Immature natural killer cell (primary cell): ENCODE measurements at regions not wholly inside any gene's neighbourhood (a gene's known extent, or its start where the extent isn't known, plus 50 kb on each side); places are given as distances from the start of the nearest gene placed in this dataset.
"Not testable (repeated sequence)": the region's sequence is repeated elsewhere in the genome, so short reads cannot be mapped to it uniquely, and the experiment has no call there.

Experiments
- DNase-seq, 3 donors: peaks; one replicate each; pipeline ENCODE4 v3.0.0; 2022; ENCODE audit warnings: mixed read lengths in 1 of 3
- H3K27ac Mint-ChIP-seq, 6 donors: one replicate each; pipeline ENCODE4 v1.8.0; 2020; ENCODE audit warnings: mixed read lengths in 6 of 6, mild to moderate bottlenecking in 5 of 6, inconsistent platforms in 4 of 6, moderate library complexity in 3 of 6
- H3K27me3 Mint-ChIP-seq, 3 donors: one replicate each; pipeline ENCODE4 v1.8.0; 2020 to 2021; ENCODE audit warnings: low read depth in 3 of 3, mild to moderate bottlenecking in 3 of 3, mixed read lengths in 3 of 3, moderate library complexity in 3 of 3, inconsistent platforms in 1 of 3
- H3K36me3 Mint-ChIP-seq, 3 donors: one replicate each; pipeline ENCODE4 v1.8.0; 2020; ENCODE audit warnings: mixed read lengths in 3 of 3, inconsistent platforms in 2 of 3, mild to moderate bottlenecking in 2 of 3
- H3K4me1 Mint-ChIP-seq, 2 donors: one replicate each; pipeline ENCODE4 v1.8.0; 2020; ENCODE audit warnings: inconsistent platforms in 2 of 2, mild to moderate bottlenecking in 2 of 2, mixed read lengths in 2 of 2, moderate library complexity in 1 of 2
- H3K4me3 Mint-ChIP-seq, 5 donors: one replicate each; pipeline ENCODE4 v1.8.0; 2020; ENCODE audit warnings: mild to moderate bottlenecking in 5 of 5, mixed read lengths in 5 of 5, inconsistent platforms in 3 of 5, moderate library complexity in 3 of 5
- H3K9me3 Mint-ChIP-seq, 6 donors: one replicate each; pipeline ENCODE4 v1.8.0; 2020; ENCODE audit warnings: mild to moderate bottlenecking in 6 of 6, mixed read lengths in 6 of 6, inconsistent platforms in 4 of 6, moderate library complexity in 3 of 6

- not testable (repeated sequence) for DNase-seq, H3K4me3 Mint-ChIP-seq, H3K27me3 Mint-ChIP-seq, H3K9me3 Mint-ChIP-seq, H3K4me1 Mint-ChIP-seq, H3K36me3 Mint-ChIP-seq
- peak overlapping the region in 1 of 6 donors; percentile 43 for H3K27ac Mint-ChIP-seq
Observed at GRCh38 chr17:15802917-15803316, 70.8 kb downstream of the TBC1D26 start.

- not testable (repeated sequence) for H3K27me3 Mint-ChIP-seq, H3K36me3 Mint-ChIP-seq, H3K4me3 Mint-ChIP-seq, H3K27ac Mint-ChIP-seq, H3K4me1 Mint-ChIP-seq, DNase-seq, H3K9me3 Mint-ChIP-seq
Observed at GRCh38 chr17:15806825-15807224, 74.7 kb downstream of the TBC1D26 start.

- not testable (repeated sequence) for H3K27ac Mint-ChIP-seq, H3K4me3 Mint-ChIP-seq, H3K9me3 Mint-ChIP-seq, DNase-seq, H3K4me1 Mint-ChIP-seq, H3K27me3 Mint-ChIP-seq, H3K36me3 Mint-ChIP-seq
Observed at GRCh38 chr17:15813388-15813787, 81.3 kb downstream of the TBC1D26 start.

DNA sequence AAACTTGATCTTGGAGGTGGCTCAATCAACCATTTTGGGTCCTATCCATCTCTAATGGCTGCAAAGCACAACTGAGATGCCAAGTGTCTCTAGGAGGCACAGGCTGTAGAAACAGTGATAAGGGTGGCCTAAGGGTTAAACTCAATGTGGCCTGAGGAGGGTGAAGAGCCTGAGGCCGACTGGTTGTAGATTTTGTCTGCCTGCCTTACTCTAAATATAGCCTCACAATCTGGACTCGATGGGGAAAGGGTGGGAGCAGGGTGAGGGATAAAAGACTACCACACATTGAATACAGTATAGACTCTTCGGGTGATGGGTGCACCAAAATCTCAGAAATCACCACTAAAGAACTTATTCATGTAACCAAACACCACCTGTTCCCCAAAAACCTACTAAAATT, 81.9 kb downstream of the TBC1D26 start:
- H3K27ac Mint-ChIP-seq, H3K36me3 Mint-ChIP-seq, H3K4me3 Mint-ChIP-seq, H3K27me3 Mint-ChIP-seq, DNase-seq, H3K4me1 Mint-ChIP-seq, H3K9me3 Mint-ChIP-seq: not testable (repeated sequence)

GRCh38 chr17:15817861-15818260, 85.8 kb downstream of the TBC1D26 start:
- H3K27me3 Mint-ChIP-seq, DNase-seq, H3K9me3 Mint-ChIP-seq, H3K4me3 Mint-ChIP-seq, H3K36me3 Mint-ChIP-seq, H3K4me1 Mint-ChIP-seq, H3K27ac Mint-ChIP-seq: not testable (repeated sequence)

DNA sequence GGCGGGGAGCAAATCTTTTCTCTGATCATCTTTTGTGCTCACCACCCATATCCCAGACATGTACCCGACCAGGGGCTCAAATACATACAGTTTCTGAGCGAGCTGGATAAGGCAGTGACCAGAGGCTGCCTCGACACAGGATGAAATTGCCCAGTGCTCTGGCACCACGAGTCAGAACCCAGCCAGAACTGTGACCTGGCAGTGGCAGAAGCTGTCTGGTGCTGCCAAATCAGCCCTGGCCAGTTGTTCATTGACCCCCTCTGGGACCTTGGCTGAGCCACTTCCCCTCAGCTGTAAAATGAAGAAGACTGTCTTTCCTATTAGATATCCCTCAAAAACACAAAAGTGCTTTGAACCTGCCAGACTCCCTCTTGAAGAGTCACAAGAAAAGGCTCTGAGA, 90.2 kb downstream of the TBC1D26 start:
- not testable (repeated sequence) for H3K9me3 Mint-ChIP-seq, H3K36me3 Mint-ChIP-seq, H3K27ac Mint-ChIP-seq, H3K27me3 Mint-ChIP-seq, H3K4me3 Mint-ChIP-seq, DNase-seq, H3K4me1 Mint-ChIP-seq

- not testable (repeated sequence) for H3K4me3 Mint-ChIP-seq, H3K9me3 Mint-ChIP-seq, H3K27ac Mint-ChIP-seq, H3K4me1 Mint-ChIP-seq, H3K36me3 Mint-ChIP-seq, H3K27me3 Mint-ChIP-seq
- DNase-seq = peak; percentile 43 to 57 (median 50)
Observed at GRCh38 chr17:15828727-15829314, 96.7 kb downstream of the TBC1D26 start.

DNA sequence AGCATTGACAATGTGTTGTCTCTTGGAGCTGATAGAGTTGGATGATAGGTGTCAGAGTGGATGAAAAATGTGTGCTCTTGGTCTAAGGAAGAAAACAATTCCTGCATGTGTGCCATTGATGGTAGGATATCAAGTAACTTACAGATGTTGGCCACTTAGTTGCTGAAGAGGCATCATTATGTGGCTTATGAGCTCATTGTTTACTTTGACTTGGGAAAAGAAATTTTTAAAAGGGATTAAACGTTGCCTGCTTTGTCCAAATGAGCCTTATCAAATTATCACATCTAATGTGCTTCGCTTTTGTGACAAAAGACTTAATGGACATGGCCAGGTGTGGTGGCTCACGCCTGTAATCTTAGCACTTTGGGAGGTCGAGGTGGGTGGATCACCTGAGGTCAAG, 98.1 kb downstream of the TBC1D26 start:
- peak overlapping the region in 1 of 6 donors; percentile 45 for H3K27ac Mint-ChIP-seq
- H3K4me1 Mint-ChIP-seq, H3K27me3 Mint-ChIP-seq: not testable (repeated sequence)

GRCh38 chr17:15831182-15831581, 99.1 kb downstream of the TBC1D26 start:
- H3K27ac Mint-ChIP-seq, H3K4me3 Mint-ChIP-seq, H3K9me3 Mint-ChIP-seq, DNase-seq, H3K36me3 Mint-ChIP-seq, H3K4me1 Mint-ChIP-seq, H3K27me3 Mint-ChIP-seq: not testable (repeated sequence)

More for the DNA sequence above, 98.1 kb downstream of the TBC1D26 start:
- not testable (repeated sequence) for DNase-seq, H3K36me3 Mint-ChIP-seq, H3K4me3 Mint-ChIP-seq, H3K9me3 Mint-ChIP-seq

DNA sequence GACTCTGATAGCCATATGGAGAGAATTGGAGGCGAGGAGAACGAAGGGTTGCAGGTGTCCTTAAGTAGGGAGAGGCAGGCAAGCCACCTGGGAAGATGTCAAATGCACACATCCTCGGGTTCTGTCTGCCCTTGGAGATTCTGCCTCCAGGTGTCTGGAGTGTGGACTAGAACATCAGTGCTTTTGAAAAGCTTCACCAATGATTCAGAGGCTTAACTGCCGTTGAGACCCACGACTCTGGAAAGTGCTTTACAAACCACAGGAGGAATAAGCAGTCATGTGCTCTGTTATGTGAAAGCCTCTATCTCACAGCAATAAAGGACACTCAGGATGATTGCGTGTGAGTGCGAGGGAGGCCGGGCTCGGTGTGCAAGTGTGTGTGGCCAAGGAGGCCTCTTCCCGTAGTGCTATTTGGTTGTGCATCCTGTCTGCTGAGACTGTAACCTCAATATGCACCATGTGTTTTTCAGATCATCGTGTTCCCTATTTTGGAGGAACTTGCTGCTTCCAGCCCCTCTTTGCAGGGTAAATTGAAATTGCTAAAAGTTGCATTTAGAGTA, 100.9 kb downstream of the TBC1D26 start:
- H3K27me3 Mint-ChIP-seq, H3K4me1 Mint-ChIP-seq, DNase-seq, H3K36me3 Mint-ChIP-seq, H3K4me3 Mint-ChIP-seq, H3K9me3 Mint-ChIP-seq: not testable (repeated sequence)
- peak overlapping the region in 1 of 6 donors; percentile 2 for H3K27ac Mint-ChIP-seq

- H3K27ac Mint-ChIP-seq, DNase-seq, H3K4me3 Mint-ChIP-seq, H3K27me3 Mint-ChIP-seq, H3K9me3 Mint-ChIP-seq, H3K36me3 Mint-ChIP-seq, H3K4me1 Mint-ChIP-seq: not testable (repeated sequence)
Observed at GRCh38 chr17:15833890-15834289, 101.8 kb downstream of the TBC1D26 start.

- DNase-seq, H3K9me3 Mint-ChIP-seq, H3K4me3 Mint-ChIP-seq, H3K36me3 Mint-ChIP-seq, H3K27ac Mint-ChIP-seq, H3K4me1 Mint-ChIP-seq, H3K27me3 Mint-ChIP-seq: not testable (repeated sequence)
Observed at GRCh38 chr17:15835481-15835880, 103.4 kb downstream of the TBC1D26 start.

DNA sequence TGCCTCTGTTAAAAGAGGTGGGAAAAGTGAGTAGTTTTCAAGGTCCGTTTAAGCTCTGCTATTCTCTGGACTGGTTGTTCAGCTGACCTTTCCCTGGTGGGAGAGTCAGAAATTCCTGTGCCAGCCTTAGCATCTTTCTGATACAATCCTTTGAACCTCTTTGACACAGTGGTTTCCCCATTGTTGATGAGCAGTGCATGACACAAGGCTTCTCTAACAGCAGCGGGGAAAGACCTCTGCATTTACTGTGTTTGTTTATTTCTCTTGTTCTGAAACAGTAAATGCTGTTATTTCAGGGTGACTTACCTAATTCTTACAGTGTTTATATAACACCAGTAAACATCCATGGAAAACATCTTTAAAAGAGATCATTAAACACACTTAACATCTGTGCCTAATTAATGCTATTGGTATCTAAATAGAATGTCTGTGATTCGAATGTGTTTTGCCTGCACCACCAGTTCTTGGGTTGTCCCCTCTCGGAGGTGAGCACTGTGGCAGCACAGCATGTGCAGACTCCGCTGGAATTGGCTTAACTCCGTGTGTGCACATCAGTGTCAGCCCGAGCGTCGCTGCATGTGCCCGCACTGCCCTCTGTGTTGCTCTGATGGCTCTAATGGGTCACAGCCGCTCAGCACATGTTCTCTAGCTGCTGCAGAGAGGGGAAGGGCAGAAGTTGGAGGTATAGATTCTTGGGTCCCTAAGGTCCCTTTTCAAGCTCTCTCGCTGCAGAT, 104.3 kb downstream of the TBC1D26 start:
- not testable (repeated sequence) for H3K4me1 Mint-ChIP-seq, H3K9me3 Mint-ChIP-seq, H3K4me3 Mint-ChIP-seq, H3K36me3 Mint-ChIP-seq, DNase-seq, H3K27me3 Mint-ChIP-seq, H3K27ac Mint-ChIP-seq

- H3K27me3 Mint-ChIP-seq, H3K4me1 Mint-ChIP-seq, H3K36me3 Mint-ChIP-seq, H3K4me3 Mint-ChIP-seq, DNase-seq, H3K27ac Mint-ChIP-seq, H3K9me3 Mint-ChIP-seq: not testable (repeated sequence)
Observed at GRCh38 chr17:15836991-15837390, 104.9 kb downstream of the TBC1D26 start.
